ENCODE measurements at regions not wholly inside any gene's neighbourhood (a gene's known extent, or its start where the extent isn't known, plus 50 kb on each side); places are given as distances from the start of the nearest gene placed in this dataset.
"Not testable (repeated sequence)": the region's sequence is repeated elsewhere in the genome, so short reads cannot be mapped to it uniquely, and the experiment has no call there.

- not testable (repeated sequence) for TF ChIP-seq POLR2A (IDR thresholded peaks at IDR 0.05); CTCF (IDR thresholded peaks at IDR 0.05 in 4 of 5, conservative IDR thresholded peaks at IDR 0.05 in 1 of 5)
Observed at GRCh38 chr2:126276268-126276667, 379.7 kb upstream of the GYPC start.

All from gastrocnemius medialis (tissue), 4 donors.